ENCODE measurements at regions not wholly inside any gene's neighbourhood (a gene's known extent, or its start where the extent isn't known, plus 50 kb on each side); places are given as distances from the start of the nearest gene placed in this dataset.

- no peak for DNase-seq
These were observed 85.3 kb upstream of the GALNT2 start for GRCh38 chr1:229981736-229982135.

DNA sequence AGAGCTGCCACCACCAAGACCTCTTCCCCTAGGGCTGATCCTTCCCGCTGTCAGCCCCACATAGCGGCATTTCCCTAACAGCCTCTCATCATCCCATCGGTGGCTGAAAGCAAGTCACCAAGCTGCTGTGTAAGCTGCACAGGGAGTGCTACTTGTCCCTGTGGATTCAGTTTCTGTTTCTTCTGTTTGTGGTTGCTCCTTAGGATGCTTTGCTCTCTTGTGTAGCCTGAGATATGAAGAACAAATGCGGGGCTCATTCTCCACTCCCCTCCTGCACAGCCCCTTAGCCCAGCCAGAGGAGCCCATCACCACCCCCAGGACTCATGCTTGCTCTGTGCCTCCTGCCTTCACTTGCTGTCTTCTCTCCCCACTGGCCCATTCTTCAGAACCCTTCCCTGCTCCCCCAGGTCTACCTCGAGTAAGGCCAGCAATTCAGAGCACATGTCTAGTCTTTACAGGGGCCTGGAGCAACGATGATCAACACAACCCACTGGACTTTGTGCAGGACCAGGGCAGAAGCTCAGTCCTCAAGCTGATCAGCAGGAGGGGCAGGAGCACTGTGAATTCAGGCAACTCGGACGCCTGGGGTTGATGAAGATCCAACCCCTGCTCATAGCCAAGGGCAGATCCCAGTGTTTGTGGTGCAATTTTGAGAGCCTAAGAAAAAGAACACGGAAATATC lies 82.6 kb upstream of the GALNT2 start:
- DNase-seq: no peak

GRCh38 chr1:229984992-229985612 lies 81.9 kb upstream of the GALNT2 start:
- no peak for DNase-seq

DNA sequence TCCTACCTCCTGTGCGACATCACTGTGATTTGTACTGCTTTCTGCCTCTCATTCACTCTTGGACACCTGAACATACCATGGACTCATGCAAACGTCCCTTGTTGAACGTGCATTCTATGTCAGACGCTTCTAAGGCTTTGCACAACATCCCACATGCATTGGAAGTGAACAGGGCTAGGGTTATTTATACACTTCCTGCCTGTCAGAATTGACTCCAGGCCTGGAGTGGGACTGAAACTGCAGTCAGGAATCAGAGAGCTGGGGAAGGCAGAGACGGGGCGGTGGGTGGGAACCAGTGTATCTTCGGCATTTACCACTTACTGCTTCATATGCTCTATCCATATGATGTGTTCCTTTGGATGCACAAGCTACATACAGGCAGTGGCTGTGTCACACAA lies 81.4 kb upstream of the GALNT2 start:
- DNase-seq: no peak

- DNase-seq: no peak
These were observed 80.2 kb upstream of the GALNT2 start for GRCh38 chr1:229986737-229987337.

DNA sequence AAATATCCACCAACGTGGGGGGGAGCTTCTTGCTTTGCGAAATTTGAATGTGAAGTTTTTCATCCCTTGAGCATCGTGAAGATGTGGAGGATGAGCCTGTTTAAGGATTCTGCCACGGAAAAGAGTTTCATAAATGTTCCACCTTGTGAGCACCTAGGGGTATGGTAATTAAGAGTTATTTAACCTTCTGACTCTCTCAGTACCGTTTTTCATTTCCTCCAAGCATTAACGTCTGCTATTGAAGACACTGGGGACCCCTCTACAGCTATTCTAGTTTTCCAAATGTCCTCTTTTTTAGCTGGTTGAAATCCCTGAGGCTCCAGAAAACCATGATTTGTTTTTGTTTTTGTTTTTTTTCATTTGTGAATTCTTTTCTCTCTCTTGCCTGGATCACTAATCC lies 79.1 kb upstream of the GALNT2 start:
- no peak for DNase-seq

DNA sequence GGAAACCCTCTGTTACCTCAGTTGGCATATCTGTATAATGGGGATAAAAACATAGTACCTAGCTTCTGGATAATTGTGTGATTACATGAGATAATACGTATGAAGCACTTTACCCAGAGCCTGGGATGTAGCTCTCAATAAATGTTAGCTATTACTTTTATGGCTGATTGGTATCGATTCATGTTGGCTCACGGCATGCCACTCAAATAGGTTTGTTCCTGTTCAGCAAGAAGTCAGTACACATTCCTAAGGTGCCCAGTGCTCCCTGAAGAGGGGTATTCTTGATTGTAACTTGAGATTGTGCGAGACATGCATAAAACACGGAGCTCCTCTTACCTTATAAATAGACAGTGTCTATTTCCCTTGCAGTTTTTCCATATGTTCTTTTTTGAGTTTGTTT lies 78.5 kb upstream of the GALNT2 start:
- DNase-seq: no peak

DNA sequence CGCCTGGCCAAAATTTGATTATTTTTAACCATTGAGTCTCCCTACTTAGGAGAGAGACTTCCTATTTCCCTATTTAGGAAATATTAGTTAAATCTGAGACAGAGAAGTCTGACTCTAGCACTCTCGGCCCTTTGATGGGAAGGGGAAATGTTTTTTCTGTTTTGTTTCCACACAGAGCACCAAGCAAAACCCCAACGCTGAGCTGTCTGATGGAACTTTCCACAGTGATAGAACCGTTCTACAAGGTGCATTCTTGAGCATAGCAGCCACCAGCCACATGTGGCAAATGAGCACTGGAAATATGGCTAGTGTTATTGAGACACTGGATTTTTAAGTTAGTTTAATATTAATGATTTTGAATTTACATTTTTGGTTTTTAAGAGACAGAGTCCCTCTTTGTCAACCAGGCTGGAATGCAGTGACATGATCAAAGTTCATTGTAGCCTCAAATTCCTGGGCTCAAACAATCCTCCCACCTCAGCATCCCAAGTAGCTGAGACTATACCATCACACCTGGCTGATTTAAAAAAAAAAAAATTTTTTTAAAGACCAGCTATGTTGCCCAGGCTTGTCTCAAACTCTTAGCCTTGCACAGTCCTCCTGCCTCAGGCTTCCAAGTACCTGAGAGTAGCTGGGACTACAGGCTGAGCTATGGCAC lies 77.3 kb upstream of the GALNT2 start:
- DNase-seq: no peak

DNA sequence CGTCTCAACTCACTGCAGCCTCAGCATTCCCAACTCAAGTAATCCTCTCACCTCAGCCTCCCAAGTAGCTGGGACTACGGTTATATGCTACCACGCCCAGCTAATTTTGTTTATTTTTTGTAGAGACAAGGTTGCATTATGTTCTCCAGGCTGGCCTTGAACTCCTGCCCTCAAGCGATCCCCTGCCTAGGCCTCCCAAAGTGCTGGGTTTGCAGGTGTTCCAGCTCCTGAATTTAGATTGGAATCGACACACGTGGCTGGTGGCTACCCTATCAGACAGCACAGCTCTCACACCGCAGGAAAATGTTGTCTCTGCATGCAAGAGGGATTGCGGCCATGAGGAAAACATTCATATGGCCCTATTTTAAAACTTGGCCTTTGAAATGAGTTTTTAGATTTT lies 76.7 kb upstream of the GALNT2 start:
- no peak for DNase-seq

- no peak for DNase-seq
These were observed 75.9 kb upstream of the GALNT2 start for GRCh38 chr1:229991104-229991513.

- no peak for DNase-seq
These were observed 75.2 kb upstream of the GALNT2 start for GRCh38 chr1:229991724-229992333.

GRCh38 chr1:229993060-229993459 lies 74.0 kb upstream of the GALNT2 start:
- no peak for DNase-seq

- no peak for DNase-seq
These were observed 73.1 kb upstream of the GALNT2 start for GRCh38 chr1:229993894-229994293.

DNA sequence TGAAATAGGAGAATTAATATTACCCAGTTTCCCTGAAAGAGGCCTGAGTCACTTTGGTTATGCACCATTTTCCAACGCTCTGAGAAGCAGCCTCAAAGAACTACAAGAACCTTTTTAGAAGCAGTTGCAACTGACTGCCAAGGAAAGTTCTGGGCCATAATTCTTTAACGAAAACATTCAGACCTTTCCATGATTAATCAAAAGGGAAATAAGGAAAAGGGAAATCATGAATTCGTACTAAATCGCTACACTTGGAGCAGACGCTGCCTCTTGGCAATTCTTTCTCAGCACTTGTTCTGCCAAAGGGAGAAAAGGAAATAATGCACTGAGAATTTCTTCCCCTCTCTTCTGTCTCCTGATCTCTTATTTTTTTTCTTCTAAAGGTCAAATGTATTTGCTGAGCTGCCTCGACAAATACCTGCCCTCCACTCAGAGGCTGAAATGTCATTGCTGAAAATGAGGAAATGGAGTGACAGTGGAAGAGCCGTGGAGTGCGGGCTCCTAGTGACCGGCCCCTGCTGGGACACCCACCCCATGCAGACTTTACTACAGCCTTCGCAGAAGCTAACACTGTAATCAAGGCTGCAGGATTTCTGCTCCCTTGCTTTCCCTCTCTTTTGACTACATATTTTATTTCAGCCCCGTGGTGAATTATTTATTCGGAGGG lies 67.9 kb upstream of the GALNT2 start:
- DNase-seq: peak; percentile 78

- DNase-seq: peak; percentile 81
These were observed 66.4 kb upstream of the GALNT2 start for GRCh38 chr1:230000493-230001184.

- peak; percentile 65 for DNase-seq
These were observed 64.8 kb upstream of the GALNT2 start for GRCh38 chr1:230002164-230002803.

DNA sequence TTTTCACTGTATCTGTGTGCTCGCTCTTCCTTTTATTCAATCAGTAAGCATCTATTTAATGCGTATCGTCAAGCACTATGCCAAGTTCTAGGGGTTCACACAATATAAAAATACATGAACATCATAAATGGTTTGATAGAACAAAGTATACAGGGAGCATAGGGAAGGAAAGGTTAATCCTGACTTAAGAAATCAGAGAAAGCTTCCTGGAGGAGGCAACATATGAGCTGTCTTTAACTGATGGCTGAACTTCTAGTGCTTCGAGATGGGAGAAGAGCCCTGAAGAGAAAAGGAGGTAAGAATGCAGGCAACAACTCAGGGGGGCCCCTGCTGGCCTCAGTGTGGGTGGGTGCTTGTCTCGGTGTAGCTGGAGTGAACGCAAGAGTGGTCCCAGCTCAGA lies 63.6 kb upstream of the GALNT2 start:
- no peak for DNase-seq

DNA sequence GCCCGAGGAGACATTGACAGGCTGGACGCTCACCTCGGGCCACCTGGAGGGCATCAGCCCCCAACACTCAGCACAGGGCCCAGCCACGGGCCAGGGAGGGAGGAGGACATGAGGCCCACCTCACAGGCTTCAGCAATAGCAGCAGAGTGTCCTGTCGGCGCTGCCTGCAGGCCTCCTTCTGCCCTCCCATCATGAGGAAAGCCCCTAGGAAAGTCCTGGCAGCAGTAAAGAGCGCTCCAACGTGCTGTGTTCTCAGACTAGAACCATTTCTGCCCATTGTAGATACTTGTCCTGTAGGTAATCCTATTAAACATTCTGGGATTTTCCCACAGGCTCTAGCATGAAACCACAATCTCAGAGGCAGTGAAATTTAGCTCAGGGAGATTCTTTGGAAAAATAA lies 62.0 kb upstream of the GALNT2 start:
- DNase-seq: no peak

DNA sequence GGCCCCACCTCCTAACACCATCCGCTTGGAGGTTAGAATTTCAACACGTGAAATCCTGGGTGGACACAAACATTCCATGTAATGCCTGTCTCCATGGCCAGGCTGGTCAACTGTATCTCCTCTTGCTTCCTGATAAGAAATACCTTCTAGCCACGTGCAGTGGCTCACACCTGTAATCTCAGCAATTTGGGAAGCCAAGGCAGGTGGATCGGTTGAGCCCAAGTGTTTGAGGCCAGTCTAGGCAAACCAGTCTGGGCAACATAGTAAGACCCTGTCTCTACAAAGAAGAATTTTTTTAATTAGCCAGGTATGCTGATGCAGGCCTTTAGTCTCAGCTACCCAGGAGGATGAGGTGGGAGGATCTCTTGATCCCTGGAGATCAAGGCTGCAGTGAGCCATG lies 58.3 kb upstream of the GALNT2 start:
- no peak for DNase-seq

DNA sequence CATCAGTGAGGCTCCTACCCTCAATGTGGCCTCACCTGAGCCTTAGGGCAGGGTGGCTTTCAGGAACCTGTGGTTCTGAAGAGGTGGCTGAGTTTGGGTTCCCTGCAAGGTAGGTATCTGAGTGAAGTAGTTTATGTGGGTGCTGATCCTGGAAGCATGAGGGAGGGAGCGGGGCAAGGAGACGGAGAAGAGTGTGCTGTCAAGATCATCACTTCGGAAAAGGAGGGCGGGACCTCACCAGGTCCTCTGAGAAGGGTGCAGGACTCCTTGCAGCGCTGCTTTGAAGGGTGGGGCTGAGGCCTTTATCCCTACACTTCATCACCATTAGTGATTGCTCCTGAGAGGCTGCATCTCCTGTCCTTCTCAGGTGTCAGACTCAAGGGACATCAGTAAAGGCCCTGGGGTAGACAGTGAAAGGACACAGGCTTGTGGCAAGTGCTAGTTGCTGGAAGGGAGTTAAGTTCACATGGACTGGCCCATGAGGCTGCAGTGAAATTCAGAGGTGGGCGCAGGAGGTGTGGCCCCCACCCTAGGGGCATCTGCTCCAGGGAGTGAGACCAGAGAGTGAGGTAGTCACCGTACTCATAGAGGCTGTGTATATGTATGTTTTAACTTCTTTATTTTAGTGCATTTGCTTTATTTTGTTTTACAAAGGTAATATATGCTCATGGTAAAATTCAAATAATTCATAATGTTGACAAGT lies 57.3 kb upstream of the GALNT2 start:
- DNase-seq: no peak
